ENCODE measurements at regions not wholly inside any gene's neighbourhood (a gene's known extent, or its start where the extent isn't known, plus 50 kb on each side); places are given as distances from the start of the nearest gene placed in this dataset.

DNA sequence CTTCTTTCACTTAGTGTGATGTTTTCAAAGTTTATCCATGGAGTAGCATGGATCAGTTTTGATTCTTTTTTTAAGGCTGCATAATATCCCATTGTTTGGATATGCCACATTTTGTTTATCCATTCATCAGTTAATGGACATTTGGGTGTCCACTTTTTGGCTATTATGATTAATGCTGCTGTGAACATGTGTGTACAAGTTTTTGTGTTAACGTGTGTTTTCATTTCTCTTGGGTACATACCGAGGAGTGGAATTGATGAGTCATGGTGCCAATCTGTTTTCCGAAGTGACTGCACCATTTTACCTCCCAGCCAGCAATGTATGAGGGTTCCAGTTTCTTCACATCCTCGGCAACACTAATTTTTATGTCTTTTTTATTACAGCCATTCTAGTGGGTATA lies 78.4 kb upstream of the CCDC28A start:
- Histone ChIP-seq H3K4me1 (no peaks in the 10 kb centered on the region), H3K36me3 (no peaks in the 10 kb centered on the region), H3K27ac (no peak overlapping the region), H3K27me3 (no peaks in the 10 kb centered on the region), H3K4me3 (no peak overlapping the region), H3K9me3 (no peaks in the 10 kb centered on the region)
- TF ChIP-seq POLR2A (IDR thresholded peaks at IDR 0.05) = no peak
- TF ChIP-seq, protein P1, sequence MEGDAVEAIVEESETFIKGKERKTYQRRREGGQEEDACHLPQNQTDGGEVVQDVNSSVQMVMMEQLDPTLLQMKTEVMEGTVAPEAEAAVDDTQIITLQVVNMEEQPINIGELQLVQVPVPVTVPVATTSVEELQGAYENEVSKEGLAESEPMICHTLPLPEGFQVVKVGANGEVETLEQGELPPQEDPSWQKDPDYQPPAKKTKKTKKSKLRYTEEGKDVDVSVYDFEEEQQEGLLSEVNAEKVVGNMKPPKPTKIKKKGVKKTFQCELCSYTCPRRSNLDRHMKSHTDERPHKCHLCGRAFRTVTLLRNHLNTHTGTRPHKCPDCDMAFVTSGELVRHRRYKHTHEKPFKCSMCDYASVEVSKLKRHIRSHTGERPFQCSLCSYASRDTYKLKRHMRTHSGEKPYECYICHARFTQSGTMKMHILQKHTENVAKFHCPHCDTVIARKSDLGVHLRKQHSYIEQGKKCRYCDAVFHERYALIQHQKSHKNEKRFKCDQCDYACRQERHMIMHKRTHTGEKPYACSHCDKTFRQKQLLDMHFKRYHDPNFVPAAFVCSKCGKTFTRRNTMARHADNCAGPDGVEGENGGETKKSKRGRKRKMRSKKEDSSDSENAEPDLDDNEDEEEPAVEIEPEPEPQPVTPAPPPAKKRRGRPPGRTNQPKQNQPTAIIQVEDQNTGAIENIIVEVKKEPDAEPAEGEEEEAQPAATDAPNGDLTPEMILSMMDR (IDR thresholded peaks at IDR 0.05) = no peak
- no peak for DNase-seq
- intact Hi-C loops (cut with DNase I; ENCODE audit: low total_unique reads) = no loop called here

DNA sequence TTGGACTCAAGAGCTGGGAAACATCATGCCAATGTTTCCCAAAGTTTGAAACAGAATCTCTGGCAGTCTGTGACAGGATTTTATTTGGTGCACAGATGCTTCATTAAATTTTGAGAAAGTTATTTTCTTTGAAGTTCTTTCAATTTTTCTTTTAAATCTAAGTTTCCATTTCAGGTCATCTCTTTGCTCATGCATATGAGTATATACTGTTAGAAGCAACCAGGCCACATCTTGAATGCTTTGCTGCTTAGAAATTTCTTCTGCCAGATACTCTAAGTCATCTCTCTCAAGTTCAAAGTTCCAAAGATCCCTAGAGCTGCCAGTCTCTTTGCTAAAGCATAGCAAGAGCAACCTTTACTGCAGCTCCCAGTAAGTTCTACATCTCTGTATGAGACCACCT lies 59.1 kb upstream of the CCDC28A start:
- no peaks in the 10 kb centered on the region for H3K4me1 ChIP-seq
- no peaks in the 10 kb centered on the region for H3K27me3 ChIP-seq
- H3K4me3 ChIP-seq = no peak overlapping the region
- no peaks in the 10 kb centered on the region for H3K9me3 ChIP-seq
- intact Hi-C loops (cut with DNase I; ENCODE audit: low total_unique reads) = no loop called here
- no peak for TF ChIP-seq POLR2A (IDR thresholded peaks at IDR 0.05)
- TF ChIP-seq, protein P1 (IDR thresholded peaks at IDR 0.05) = no peak
- H3K36me3 ChIP-seq = no peaks in the 10 kb centered on the region
- DNase-seq = no peak
- H3K27ac ChIP-seq = no peak overlapping the region

DNA sequence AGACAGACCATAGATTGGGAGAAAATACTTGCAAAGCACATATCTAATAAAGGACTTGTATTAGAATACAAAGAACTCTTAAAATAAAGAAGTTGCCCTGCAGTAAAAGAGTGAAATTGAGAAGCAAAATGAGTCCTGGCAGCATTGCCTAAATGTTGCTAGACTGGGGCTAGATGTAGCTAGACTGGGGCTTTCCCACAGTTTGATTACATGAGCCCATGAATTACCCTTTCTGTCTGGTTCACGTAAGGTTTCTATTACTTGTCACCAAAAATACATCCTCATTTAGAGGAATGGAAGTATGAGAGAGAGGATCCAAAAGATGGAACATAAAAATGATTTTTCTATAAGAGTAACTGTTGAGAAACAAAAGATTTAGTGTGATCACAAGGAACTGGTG lies 57.6 kb upstream of the CCDC28A start:
- no peaks in the 10 kb centered on the region for H3K9me3 ChIP-seq
- H3K27ac ChIP-seq = no peak overlapping the region
- H3K4me1 ChIP-seq = no peaks in the 10 kb centered on the region
- H3K27me3 ChIP-seq = no peaks in the 10 kb centered on the region
- DNase-seq = no peak
- TF ChIP-seq, protein P1 (IDR thresholded peaks at IDR 0.05) = no peak
- no peak for TF ChIP-seq POLR2A (IDR thresholded peaks at IDR 0.05)
- H3K4me3 ChIP-seq = no peak overlapping the region
- H3K36me3 ChIP-seq = no peaks in the 10 kb centered on the region
- intact Hi-C loops (cut with DNase I; ENCODE audit: low total_unique reads) = no loop called here

DNA sequence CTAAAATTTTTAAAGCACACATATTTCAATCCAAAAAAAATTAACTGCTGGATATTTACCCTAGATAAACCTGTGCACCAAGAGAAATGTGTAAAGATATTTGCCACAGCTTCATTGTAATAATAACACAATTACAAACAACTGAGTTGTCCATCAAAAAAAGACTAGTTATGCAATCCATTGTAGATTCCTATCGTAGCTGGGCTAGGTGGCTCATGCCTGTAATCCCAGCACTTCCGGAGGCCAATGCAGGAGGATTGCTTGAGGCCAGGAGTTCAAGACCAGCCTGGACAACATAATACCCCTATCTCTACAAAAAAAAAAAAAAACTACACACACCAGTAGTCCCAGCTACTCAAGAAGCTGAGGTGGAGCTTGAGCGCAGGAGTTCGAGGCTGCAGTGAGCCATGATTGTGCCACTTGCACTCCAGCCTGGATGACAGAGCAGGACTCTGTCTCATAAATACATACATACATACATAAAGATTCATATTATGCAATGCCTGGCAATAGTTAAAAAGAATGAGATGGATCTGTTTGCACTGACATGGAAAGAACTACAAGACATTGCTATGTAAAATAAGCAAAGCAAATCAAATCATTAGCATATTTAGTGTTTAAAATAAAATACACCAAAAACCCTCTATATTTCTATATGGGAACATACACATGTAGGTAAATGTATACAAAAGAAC lies 56.5 kb upstream of the CCDC28A start:
- DNase-seq = no peak
- Histone ChIP-seq H3K4me1 (no peaks in the 10 kb centered on the region), H3K4me3 (no peak overlapping the region), H3K9me3 (no peaks in the 10 kb centered on the region), H3K27me3 (no peaks in the 10 kb centered on the region), H3K27ac (no peak overlapping the region), H3K36me3 (no peaks in the 10 kb centered on the region)
- intact Hi-C loops (cut with DNase I; ENCODE audit: low total_unique reads) = no loop called here
- TF ChIP-seq, protein P1 (IDR thresholded peaks at IDR 0.05) = no peak
- TF ChIP-seq POLR2A (IDR thresholded peaks at IDR 0.05) = no peak

DNA sequence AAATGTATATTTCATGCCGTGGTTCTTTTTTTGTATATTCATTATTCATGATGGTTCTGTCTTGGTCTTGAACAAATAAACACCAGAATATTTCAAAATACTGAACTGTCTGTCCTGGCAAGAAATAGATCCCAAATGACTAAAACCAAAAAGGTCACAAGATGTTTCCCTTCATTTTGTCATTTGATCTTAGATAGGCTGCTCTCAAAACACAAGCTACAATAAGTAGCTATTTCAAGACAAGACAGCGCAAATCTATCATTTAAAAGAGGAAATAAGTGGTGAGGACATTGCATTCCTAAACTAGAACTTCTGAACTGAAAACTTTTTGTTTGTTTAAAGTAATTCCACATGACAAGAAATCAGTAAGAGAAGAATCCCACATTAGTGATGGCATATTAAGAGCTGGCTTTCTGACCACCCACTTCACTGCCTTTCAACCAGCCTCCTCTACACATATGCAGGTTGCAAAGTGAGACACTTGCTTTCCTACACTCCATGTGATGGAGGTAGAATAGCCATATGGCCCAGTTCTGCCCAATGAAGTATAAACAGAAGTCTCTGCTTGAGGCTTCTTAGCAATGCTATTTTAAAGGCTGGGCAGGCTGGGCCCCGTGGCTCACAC lies 54.4 kb upstream of the CCDC28A start:
- Histone ChIP-seq H3K4me1 (no peaks in the 10 kb centered on the region), H3K9me3 (no peaks in the 10 kb centered on the region), H3K27me3 (no peaks in the 10 kb centered on the region), H3K4me3 (no peak overlapping the region), H3K36me3 (no peaks in the 10 kb centered on the region), H3K27ac (no peak overlapping the region)
- no peak for DNase-seq
- intact Hi-C loops (cut with DNase I; ENCODE audit: low total_unique reads) = no loop called here
- TF ChIP-seq POLR2A (IDR thresholded peaks at IDR 0.05) = no peak
- TF ChIP-seq, protein P1 (IDR thresholded peaks at IDR 0.05) = no peak

Data from uterus (tissue), 3 donors.